ENCODE measurements at regions not wholly inside any gene's neighbourhood (a gene's known extent, or its start where the extent isn't known, plus 50 kb on each side); places are given as distances from the start of the nearest gene placed in this dataset.
"Not testable (repeated sequence)": the region's sequence is repeated elsewhere in the genome, so short reads cannot be mapped to it uniquely, and the experiment has no call there.

DNA sequence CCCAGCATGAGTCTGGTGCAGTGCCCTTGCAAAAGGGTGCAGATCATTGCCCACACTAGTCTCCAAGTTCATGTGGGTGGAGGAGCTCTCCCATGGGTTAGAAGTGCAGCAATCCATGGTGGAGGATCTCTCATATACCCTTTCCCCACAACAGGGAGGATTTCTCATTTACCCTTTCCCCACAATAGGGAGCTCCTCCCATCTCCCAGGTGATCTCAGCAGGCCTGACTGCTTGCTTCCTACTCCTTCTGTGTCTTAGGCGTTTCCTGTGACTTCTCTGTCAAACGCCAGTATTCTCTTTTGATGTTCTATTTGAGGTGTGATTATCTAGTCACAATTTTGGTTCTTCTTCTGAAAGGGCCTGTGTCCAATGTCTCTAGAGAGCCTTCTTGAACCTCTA is 133.8 kb upstream of the RFX3 start:
- no peak for DNase-seq (ENCODE audit: low spot score)

DNA sequence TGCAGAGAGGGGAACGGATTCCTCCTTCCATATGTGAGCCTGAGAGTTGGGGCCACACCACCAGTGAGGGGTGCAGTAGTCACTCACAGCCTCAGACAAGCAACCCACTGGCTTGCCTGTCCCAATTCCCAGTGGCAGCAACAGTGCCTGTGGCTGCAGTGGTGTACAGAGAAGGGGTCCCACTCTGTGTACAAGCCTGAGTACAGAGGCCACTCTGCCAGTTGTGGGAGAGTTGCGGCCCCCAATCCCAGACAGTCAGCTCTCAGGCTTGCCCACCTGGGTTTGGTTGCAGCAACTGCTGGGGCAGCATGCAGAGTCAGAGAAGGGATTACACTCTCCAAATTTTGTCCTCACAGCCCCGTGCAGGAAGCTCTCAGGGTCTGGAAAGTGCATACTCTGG is 133.2 kb upstream of the RFX3 start:
- no peak for DNase-seq (ENCODE audit: low spot score)

DNA sequence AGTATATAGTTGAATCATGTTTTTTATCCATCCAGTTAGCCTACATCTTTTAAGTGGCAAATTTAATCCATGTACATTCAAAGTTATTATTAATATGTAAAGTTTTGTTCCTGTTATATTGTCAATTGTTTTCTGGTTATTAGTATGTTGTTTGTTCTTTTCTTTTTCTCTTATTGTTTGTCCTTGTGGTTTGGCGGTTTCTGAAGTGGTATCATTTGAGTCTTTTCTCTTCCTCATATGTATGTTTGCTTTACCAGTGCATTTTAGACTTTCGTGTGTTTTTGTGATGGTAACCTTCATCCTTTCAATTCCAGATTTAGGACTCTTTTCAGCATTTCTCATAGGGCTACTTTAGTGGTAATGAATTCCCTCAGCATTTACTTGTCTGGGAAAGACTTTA is 130.4 kb upstream of the RFX3 start:
- DNase-seq (ENCODE audit: low spot score), result no peak

DNA sequence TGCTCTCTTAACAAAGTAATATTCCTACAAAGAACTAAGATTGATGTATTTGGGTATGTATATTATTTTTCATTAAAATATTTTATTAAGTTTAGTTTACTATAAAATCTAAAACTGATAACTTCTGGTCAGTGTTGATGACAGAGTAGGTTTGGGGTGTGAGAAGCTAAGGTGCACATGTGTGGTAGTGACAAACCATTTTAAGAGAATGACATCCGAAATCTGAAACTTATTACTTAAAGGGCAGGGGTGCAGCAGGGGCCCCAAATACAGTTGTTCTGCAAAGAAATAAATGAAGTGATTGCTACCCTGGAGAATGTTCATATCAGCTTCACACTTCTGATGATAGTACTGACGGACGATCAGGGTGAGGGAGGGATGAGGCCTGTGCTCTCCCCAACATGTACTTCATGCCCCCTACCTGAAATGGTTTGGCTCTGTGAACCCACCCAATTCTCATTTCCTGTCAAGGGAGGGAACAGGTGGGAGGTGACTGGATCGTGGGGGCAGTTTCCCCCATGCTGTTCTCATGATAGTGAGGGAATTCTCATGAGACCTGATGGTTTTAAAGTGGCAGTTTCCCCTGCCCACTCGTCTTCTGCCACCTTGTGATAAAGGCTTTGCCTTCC is 125.3 kb upstream of the RFX3 start:
- DNase-seq (ENCODE audit: low spot score), result no peak

DNA sequence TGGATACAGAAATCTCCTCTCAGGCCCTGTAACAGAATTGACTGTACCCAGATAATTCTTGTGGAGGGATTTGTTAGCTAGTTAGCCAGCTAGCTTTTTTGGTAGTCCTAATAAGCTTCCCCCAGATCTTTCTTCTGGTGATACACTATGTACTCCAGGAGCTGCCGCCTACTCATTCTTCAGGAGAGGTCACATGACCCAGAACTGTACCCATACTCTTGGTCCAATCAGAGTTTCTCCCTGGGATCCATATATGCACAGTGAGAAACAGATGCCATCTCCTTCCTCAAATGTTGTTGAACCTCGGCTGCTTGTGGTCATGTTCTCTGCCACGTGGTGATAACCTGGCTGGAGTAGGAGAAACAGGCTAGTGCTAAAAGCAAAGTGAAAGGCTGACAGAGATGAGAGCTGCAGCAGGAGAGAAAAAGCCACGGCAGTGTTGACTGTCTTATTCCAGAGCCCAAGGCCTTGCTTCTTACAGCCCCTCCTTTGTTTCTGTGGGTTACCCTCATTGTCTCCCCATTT is 123.0 kb upstream of the RFX3 start:
- DNase-seq (ENCODE audit: low spot score), result no peak

DNA sequence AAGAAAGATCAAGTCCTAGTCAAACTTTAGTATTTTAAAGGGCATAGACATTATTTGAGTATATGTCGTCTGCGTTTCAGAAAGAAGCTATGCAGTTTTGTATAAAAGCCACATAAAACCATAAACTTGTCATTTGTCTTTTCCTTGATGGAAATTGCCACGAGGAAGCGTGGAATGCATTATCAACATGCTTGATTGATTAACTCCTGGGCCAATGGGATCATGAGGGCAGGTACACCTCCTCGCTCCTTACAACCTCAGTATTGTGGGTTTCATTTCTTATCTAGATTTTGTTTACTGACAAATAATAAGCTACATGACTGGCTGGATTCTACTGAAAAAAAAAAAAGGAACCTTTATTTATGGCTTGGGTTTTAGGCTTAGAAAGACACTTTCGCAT is 122.5 kb upstream of the RFX3 start:
- DNase-seq (ENCODE audit: low spot score), result no peak

DNA sequence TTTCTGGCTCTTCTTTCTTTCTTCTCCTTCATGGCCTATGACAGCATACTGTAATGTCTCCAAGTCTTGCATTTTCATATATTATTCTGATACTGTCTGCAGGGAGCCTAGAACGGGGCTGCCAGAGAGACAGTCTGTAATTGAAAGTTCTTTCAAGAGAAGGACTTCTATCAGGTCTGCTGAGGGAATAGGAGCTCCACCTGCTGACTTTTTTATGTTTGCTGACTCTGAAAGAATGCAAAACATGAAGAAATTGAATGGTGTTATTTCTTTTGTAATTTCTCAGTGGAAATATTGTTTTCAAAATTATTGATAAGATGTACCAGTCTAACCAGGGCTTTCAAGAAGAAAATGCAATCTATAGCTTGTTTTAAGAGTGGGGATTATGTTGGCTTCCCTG is 121.9 kb upstream of the RFX3 start:
- no peak for DNase-seq (ENCODE audit: low spot score)

DNA sequence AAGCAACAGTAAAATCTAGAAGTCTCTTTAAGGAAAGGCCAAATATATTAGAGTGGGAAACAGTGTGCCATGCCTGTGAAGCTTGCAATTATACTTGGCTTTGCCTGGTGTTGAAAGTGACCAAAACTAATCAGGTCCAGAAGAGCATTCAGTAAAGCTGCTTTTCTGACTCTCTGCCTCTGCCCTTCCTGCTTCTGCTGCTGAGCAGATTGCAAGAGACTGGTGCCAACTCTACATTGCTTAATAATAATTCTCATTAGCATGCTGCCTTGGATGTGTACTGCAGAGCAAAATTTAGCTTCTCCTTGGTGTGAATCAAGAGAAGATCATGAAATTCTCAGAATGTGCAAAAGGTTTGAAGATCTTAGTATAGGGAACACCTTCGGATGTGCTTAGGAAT is 120.4 kb upstream of the RFX3 start:
- DNase-seq (ENCODE audit: low spot score), result no peak

DNA sequence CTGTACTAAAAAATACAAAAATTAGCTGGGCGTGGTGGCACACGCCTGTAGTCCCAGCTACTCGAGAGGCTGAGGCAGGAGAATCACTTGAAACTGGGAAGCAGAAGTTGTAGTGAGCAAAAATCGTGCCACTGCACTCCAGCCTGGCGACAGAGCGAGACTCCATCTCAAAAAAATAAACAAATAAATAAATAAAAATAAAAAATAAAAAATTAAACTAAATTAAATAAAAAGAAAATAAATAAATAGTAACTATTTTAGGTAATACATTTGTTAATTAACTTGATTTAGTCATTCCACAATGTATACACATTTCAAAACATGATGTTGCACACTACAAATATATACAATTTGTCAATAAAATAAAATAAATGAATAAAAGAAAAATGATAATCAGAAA is 116.3 kb upstream of the RFX3 start:
- DNase-seq (ENCODE audit: low spot score), result not testable (repeated sequence)

DNA sequence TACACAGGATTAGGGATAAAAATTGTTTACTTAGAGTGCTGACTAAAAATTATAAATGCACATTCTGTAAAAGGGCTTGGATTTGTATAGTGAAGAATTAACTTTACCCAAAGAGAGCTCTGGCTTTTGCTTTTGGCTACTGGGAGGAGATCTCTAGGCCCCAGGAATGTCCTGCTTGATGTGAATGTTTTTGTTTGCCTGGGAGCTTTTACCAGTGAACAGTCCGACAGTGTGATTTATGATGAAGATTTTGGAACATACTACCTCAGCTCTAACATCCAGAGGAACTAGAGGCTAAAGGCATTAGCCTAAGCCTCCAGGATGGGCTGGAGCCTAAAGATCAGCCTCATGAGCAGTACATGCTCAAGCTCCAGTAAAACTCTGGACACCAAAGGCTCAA is 103.7 kb upstream of the RFX3 start:
- DNase-seq (ENCODE audit: low spot score), result no peak

DNA sequence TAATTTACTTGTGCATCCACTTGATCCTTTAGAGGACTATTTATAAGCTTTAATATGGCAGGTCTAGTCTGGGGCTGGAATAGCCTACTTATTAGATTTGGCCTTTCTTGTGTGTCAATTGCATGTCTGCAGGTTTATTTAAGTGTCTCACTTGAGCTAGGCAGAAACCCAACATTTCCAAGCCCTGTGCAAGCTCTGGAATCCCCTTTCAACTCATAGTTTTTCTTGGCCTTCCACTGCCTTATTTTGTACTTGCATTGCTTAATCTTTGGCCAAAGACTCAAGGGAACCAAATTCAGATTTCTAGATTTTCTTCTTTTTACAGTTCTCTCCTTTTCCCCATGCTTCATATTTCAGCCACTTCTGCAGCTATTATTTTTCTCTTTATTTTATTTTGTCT is 102.4 kb upstream of the RFX3 start:
- DNase-seq (ENCODE audit: low spot score), result no peak

DNA sequence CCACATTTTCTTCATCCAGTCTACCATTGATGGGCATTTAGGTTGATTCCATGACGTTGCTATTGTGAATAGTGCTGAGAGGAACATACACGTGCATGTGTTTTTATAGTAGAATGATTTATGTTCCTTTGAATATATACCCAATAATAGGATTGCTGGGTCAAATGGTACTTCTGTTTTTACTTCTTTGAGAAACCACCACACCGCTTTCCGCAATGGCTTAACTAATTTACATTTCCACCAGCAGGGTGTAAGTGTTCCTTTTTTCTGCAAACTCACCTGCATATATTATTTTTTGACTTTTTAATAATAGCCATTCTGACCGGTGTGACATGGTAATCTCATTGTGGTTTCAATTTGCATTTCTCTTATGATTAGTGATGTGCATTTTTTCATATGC is 82.2 kb upstream of the RFX3 start:
- no peak for DNase-seq (ENCODE audit: low spot score)

DNA sequence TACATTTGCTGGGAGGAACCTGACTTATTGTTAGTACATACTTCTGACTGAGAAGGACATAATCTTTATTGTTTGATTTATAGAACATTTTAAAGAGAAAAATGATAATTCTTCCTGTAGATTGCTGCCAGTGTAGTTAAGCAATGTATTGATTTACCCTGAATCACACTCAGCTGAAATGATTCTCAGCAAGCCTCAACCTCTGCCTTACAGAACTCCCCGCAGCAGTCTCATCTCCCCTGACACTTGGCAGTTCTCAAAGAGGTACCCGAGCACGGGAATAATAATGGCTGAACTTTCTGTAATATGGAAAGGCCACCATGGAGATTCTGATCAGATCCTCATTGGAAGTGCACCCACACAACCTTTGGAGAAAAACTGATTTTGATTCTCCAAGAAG is 74.9 kb upstream of the RFX3 start:
- no peak for DNase-seq (ENCODE audit: low spot score)

DNA sequence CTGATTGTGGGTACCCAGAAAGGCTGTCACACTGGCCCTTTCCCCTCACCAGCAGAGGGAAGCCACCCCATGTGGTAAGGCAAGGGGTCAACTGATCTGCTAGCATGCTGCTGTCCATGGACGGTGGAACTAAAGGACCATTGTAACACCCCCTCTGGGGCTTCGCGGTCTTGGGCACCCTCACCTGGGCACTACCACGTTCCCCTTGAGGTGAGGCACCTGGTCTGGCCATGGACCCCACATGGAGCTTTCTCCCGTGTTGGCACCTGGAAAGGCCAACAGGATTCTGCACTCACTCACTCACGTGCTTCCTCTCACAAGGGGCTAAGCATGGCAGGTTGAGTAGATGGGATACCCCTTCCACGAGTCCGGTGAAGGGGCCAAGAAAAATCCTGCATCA is 72.0 kb upstream of the RFX3 start:
- no peak for DNase-seq (ENCODE audit: low spot score)

DNA sequence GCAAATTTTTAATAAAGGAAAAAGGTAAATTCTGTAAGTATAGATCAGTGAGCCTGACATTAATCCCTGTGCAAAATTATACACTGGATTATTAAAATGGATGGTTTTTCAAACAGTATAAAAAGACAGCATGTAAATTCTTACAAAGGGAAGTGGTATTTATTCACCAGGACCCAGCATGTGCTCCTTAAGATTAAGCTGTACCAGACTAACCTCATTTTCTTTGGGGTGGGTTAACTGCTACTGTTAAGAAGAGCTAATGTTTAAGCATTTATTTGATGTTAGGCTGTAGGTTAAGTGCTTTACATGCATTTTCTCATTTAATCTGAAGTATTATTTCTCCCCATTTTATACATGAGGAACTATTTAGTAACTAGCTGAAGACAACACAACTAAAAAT is 60.3 kb upstream of the RFX3 start:
- no peak for DNase-seq (ENCODE audit: low spot score)

DNA sequence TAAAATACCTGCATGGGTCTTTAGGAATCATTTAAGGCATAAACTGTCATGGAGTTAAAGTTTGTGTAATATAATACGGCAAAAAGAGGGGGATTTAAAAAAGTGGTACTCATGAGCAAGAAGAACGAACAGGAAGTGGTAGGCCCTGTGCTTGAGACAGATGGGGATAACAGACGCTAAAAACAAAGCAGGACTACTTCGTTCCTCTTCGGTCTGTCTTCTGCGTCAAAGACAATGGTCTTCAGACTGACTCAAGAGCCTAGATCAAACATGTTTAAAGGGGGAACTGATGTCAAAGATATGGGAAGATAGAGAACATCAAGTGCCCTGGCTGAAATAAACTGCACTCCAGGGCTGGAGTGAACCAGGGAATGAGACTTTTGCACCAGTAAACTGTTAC is 59.8 kb upstream of the RFX3 start:
- DNase-seq (ENCODE audit: low spot score), result no peak

DNA sequence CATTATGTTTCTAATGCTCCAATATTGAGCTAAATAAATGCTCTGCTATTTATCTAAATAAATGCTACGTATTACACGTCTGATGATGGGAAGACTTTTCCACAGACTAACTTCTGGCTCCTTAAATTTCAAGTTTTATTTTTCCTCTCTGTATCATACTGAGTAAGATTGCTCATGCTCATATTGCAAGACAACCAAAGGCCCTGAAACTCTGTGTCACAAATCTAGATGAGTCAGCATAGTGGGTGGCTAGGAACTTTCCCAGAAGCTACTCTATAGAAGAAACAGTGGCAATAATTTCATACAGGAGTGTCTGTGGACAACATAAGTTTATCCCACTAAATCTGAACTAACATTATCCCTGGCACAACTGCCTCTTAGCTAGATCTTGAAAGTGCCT is 53.0 kb upstream of the RFX3 start:
- no peak for DNase-seq (ENCODE audit: low spot score)

DNA sequence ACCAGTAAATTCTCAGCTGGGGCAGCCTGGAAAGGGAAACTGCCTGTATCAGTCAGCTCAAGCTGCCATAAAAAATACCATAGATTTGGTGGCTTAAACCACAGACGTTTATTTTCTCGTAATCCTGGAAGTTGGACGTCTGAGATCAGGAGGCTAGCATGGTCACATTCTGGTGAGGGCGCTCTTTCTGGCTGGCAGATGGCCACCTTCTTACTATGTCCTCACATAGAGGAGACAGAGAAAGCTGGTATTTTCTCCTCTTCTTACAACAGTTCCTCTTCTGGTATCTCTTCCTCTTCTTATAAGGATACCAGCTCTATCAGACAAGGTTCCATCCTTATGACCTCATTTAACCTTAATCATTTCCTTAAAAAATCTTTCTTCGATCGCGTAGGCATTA is 50.5 kb upstream of the RFX3 start:
- no peak for DNase-seq (ENCODE audit: low spot score)

DNA sequence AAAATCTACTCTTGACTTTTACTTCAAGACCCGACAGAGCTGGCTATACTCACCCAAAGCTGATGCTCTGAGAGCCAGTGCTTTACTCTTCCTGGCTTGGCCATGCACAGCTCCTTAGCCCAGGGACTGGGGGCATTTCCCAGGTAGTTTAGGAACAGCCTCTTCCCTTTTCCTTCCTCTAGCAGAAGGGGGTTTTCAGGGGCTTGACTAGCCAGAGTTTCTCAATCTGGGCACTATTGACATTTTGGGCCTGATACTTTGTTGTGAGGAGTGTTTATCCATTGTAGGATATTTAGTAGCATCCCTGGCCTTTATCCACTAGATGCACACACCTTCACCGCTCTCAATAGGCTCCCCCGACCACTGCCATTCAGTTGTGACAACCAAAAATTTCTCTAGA is 50.0 kb upstream of the RFX3 start:
- no peak for DNase-seq (ENCODE audit: low spot score)

All from CD4-positive, alpha-beta T cell treated with Interleukin-6 at 100 ng/mL for 8 hours (primary cell).